22Rv1 (cell line): ENCODE measurements at regions not wholly inside any gene's neighbourhood (a gene's known extent, or its start where the extent isn't known, plus 50 kb on each side); places are given as distances from the start of the nearest gene placed in this dataset.

Source experiments
- H3K27ac ChIP-seq: fragments of 450-650 bp; 2 replicates; pipeline ENCODE4 v1.5.1; 2017
- ZFX ChIP-seq: fragments of 450-650 bp; IDR thresholded peaks from 2 replicates; pipeline ENCODE4 v1.6.1; 2017; ENCODE audit warnings: antibody characterized with exemption, borderline replicate concordance
- TF ChIP-seq, protein P1 (sequence below): fragments of 450-650 bp; IDR thresholded peaks from 2 replicates; pipeline ENCODE4 v1.5.1; 2017; ENCODE audit warnings: mild to moderate bottlenecking

GRCh38 chr2:176976736-176977685 is 235.6 kb upstream of the HNRNPA3 start:
- TF ChIP-seq, protein P1, sequence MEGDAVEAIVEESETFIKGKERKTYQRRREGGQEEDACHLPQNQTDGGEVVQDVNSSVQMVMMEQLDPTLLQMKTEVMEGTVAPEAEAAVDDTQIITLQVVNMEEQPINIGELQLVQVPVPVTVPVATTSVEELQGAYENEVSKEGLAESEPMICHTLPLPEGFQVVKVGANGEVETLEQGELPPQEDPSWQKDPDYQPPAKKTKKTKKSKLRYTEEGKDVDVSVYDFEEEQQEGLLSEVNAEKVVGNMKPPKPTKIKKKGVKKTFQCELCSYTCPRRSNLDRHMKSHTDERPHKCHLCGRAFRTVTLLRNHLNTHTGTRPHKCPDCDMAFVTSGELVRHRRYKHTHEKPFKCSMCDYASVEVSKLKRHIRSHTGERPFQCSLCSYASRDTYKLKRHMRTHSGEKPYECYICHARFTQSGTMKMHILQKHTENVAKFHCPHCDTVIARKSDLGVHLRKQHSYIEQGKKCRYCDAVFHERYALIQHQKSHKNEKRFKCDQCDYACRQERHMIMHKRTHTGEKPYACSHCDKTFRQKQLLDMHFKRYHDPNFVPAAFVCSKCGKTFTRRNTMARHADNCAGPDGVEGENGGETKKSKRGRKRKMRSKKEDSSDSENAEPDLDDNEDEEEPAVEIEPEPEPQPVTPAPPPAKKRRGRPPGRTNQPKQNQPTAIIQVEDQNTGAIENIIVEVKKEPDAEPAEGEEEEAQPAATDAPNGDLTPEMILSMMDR = no peak
- TF ChIP-seq ZFX = no peak

DNA sequence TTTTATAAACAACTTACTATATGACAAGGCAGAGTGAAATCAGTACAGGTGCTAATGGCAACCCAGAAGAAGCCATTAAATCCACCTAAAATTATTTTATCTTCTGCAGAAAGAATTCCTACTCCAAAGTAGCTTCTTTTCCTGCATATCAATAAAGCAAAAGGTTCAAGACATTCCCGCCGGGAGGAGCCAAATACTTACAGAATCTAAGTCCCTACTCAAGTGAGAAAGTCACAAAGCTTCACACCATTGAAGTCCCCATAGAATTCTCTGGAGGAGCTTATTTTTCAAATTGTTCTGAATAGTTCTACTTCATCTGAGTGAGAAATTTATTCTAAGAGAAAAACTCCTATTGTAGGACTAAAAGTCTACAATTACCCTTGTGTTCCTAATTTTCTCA is 233.7 kb upstream of the HNRNPA3 start:
- TF ChIP-seq, protein P1 = no peak
- no peak for TF ChIP-seq ZFX
- no peak overlapping the region for H3K27ac ChIP-seq

More at GRCh38 chr2:176976736-176977685, 235.6 kb upstream of the HNRNPA3 start:
- H3K27ac ChIP-seq = no peak overlapping the region

DNA sequence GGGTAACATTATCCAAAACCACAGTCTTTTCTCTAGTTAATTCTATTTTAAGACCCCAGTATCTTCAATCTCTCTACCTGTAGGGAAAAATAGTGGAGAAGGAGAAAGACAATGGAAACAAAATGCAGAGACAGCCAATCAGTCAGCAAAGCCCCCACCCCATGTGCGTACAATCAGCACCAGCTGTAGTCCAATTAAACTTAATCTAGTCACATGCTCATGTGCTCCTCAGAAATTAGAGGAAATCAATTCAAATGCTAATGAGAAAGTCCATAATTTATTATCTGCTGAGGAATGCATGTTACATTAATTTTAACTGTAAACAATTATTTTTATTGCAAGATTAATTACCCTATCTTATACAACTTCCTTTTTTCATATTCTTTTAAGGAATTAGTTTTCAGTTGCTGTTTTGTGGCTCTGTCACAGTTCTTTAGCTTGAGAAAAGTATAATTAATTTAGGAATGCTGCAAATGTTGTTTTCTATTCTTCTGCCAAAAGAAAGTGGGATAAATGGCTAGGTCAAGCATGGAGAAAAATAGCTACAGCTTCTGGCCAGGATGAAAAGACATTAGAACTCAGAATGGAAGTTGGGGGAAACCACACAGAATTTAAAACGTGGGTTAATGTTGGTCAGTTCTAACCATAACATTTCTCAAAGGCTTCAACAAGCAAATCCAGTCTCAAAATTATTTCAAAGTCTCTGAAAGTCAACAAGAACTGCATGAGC is 232.4 kb upstream of the HNRNPA3 start:
- no peak overlapping the region for H3K27ac ChIP-seq
- TF ChIP-seq, protein P1 = no peak
- TF ChIP-seq ZFX = no peak

- no peak overlapping the region for H3K27ac ChIP-seq
- TF ChIP-seq, protein P1 = no peak
- no peak for TF ChIP-seq ZFX
These were observed 227.6 kb upstream of the HNRNPA3 start for GRCh38 chr2:176984987-176985386.

GRCh38 chr2:176985871-176986270 is 226.7 kb upstream of the HNRNPA3 start:
- no peak overlapping the region for H3K27ac ChIP-seq
- TF ChIP-seq, protein P1 = no peak
- TF ChIP-seq ZFX = no peak

DNA sequence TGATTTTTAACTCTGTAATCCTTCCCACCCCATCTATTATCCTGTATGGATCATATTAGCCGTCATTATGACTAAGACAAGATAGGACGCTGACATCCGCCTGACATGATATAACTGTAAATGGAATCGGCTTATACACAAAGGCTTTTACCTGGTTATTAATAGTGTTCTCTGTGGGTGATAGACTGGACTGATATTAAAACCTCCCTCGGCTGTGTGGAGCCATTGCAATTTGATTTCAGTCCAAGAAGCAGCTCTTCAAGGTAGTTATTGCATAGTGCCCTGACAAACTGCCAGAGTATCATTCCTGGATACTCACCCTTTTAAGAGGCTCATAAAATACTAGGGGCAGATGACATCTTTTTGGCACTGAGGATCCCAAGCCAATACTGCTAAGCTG is 226.1 kb upstream of the HNRNPA3 start:
- no peak overlapping the region for H3K27ac ChIP-seq
- TF ChIP-seq, protein P1 = no peak
- TF ChIP-seq ZFX = no peak

GRCh38 chr2:176991411-176991810 is 221.2 kb upstream of the HNRNPA3 start:
- TF ChIP-seq ZFX = no peak
- TF ChIP-seq, protein P1 = no peak
- no peak overlapping the region for H3K27ac ChIP-seq
